ENCODE measurements at regions not wholly inside any gene's neighbourhood (a gene's known extent, or its start where the extent isn't known, plus 50 kb on each side); places are given as distances from the start of the nearest gene placed in this dataset.

- WGBS, 2 donors = 71 to 77% methylated on average over 4 of the region's 4 CpGs
- Histone ChIP-seq H3K27ac (no peak overlapping the region), H3K36me3 (no peaks in the 10 kb centered on the region), H3K27me3 (no peaks in the 10 kb centered on the region), H3K9me3 (no peaks in the 10 kb centered on the region), H3K4me3 (replicated peaks in 1 of 3) (no peak overlapping the region), H3K4me1 (no peaks in the 10 kb centered on the region)
- intact Hi-C loops (cut with DNase I) = no loop called here
- DNase-seq = no peak
- no peak for TF ChIP-seq CTCF (IDR thresholded peaks at IDR 0.05)
- no peak for TF ChIP-seq POLR2A (IDR thresholded peaks at IDR 0.05)
Measured at GRCh38 chr14:83470466-83470865, 1936.8 kb upstream of the SEL1L start.

GRCh38 chr14:83470959-83471695 is 1937.5 kb upstream of the SEL1L start:
- DNase-seq = no peak
- Histone ChIP-seq H3K36me3 (no peaks in the 10 kb centered on the region), H3K9me3 (no peaks in the 10 kb centered on the region), H3K27me3 (no peaks in the 10 kb centered on the region), H3K4me3 (replicated peaks in 1 of 3) (no peak overlapping the region), H3K27ac (no peak overlapping the region), H3K4me1 (no peaks in the 10 kb centered on the region)
- WGBS, 2 donors = 91 to 95% methylated on average over 1 of the region's 1 CpG
- intact Hi-C loops (cut with DNase I) = no loop called here
- TF ChIP-seq CTCF (IDR thresholded peaks at IDR 0.05) = no peak
- TF ChIP-seq POLR2A (IDR thresholded peaks at IDR 0.05) = no peak

- H3K36me3 ChIP-seq = no peaks in the 10 kb centered on the region
- intact Hi-C loops (cut with DNase I) = no loop called here
- no peaks in the 10 kb centered on the region for H3K27me3 ChIP-seq
- no peaks in the 10 kb centered on the region for H3K4me1 ChIP-seq
- WGBS, 2 donors = 85 to 91% methylated on average over 3 of the region's 3 CpGs
- no peak overlapping the region for H3K4me3 ChIP-seq (replicated peaks in 1 of 3)
- TF ChIP-seq POLR2A (IDR thresholded peaks at IDR 0.05) (no peak), CTCF (IDR thresholded peaks at IDR 0.05) (no peak)
- no peak for DNase-seq
- no peaks in the 10 kb centered on the region for H3K9me3 ChIP-seq
- H3K27ac ChIP-seq = no peak overlapping the region
Measured at GRCh38 chr14:83473416-83474235, 1940.0 kb upstream of the SEL1L start.

- H3K9me3 ChIP-seq = no peaks in the 10 kb centered on the region
- DNase-seq = no peak
- H3K36me3 ChIP-seq = no peaks in the 10 kb centered on the region
Measured at GRCh38 chr14:83478741-83479140, 1945.1 kb upstream of the SEL1L start.

More at GRCh38 chr14:83478741-83479140, 1945.1 kb upstream of the SEL1L start:
- Histone ChIP-seq H3K27me3 (no peaks in the 10 kb centered on the region), H3K4me3 (replicated peaks in 1 of 3) (no peak overlapping the region), H3K27ac (no peak overlapping the region), H3K4me1 (no peaks in the 10 kb centered on the region)
- TF ChIP-seq POLR2A (IDR thresholded peaks at IDR 0.05) (no peak), CTCF (IDR thresholded peaks at IDR 0.05) (no peak)
- 85 to 92% methylated on average over 6 of the region's 6 CpGs for WGBS, 2 donors
- intact Hi-C loops (cut with DNase I) = no loop called here
